ENCODE measurements at regions not wholly inside any gene's neighbourhood (a gene's known extent, or its start where the extent isn't known, plus 50 kb on each side); places are given as distances from the start of the nearest gene placed in this dataset.
"Not testable (repeated sequence)": the region's sequence is repeated elsewhere in the genome, so short reads cannot be mapped to it uniquely, and the experiment has no call there.

- H3K36me3 ChIP-seq: no peaks in the 10 kb centered on the region
- H3K27ac ChIP-seq: no peak overlapping the region
- no peak overlapping the region for H3K4me3 ChIP-seq (ENCODE audit: low read depth, low read length)
- no peak for DNase-seq
- TF ChIP-seq CTCF (IDR thresholded peaks at IDR 0.05; ENCODE audit: low read depth, low read length): no peak
- no peaks in the 10 kb centered on the region for H3K9me3 ChIP-seq (ENCODE audit: severe bottlenecking)
- no peaks in the 10 kb centered on the region for H3K27me3 ChIP-seq (ENCODE audit: insufficient read depth, low read depth, severe bottlenecking)
These were observed 114.1 kb upstream of the SGK1 start for GRCh38 chr6:134432036-134432435.

GRCh38 chr6:134431421-134431859 is 113.5 kb upstream of the SGK1 start:
- no peak for DNase-seq
- no peaks in the 10 kb centered on the region for H3K27me3 ChIP-seq (ENCODE audit: insufficient read depth, low read depth, severe bottlenecking)
- no peak overlapping the region for H3K27ac ChIP-seq
- H3K4me3 ChIP-seq (ENCODE audit: low read depth, low read length): no peak overlapping the region
- TF ChIP-seq CTCF (IDR thresholded peaks at IDR 0.05; ENCODE audit: low read depth, low read length): no peak
- no peaks in the 10 kb centered on the region for H3K9me3 ChIP-seq (ENCODE audit: severe bottlenecking)
- H3K36me3 ChIP-seq: no peaks in the 10 kb centered on the region

- no peak overlapping the region for H3K27ac ChIP-seq
- no peaks in the 10 kb centered on the region for H3K9me3 ChIP-seq (ENCODE audit: severe bottlenecking)
- DNase-seq: no peak
- no peak for TF ChIP-seq CTCF (IDR thresholded peaks at IDR 0.05; ENCODE audit: low read depth, low read length)
- H3K27me3 ChIP-seq (ENCODE audit: insufficient read depth, low read depth, severe bottlenecking): no peaks in the 10 kb centered on the region
- H3K36me3 ChIP-seq: no peaks in the 10 kb centered on the region
- no peak overlapping the region for H3K4me3 ChIP-seq (ENCODE audit: low read depth, low read length)
These were observed 112.0 kb upstream of the SGK1 start for GRCh38 chr6:134429861-134430380.

GRCh38 chr6:134427721-134428120 is 109.8 kb upstream of the SGK1 start:
- H3K27me3 ChIP-seq (ENCODE audit: insufficient read depth, low read depth, severe bottlenecking): no peaks in the 10 kb centered on the region
- H3K4me3 ChIP-seq (ENCODE audit: low read depth, low read length): no peak overlapping the region
- no peaks in the 10 kb centered on the region for H3K9me3 ChIP-seq (ENCODE audit: severe bottlenecking)
- H3K27ac ChIP-seq: no peak overlapping the region
- H3K36me3 ChIP-seq: no peaks in the 10 kb centered on the region
- TF ChIP-seq CTCF (IDR thresholded peaks at IDR 0.05; ENCODE audit: low read depth, low read length): no peak
- no peak for DNase-seq

GRCh38 chr6:134426623-134427022 is 108.7 kb upstream of the SGK1 start:
- TF ChIP-seq CTCF (IDR thresholded peaks at IDR 0.05; ENCODE audit: low read depth, low read length): no peak
- no peaks in the 10 kb centered on the region for H3K27me3 ChIP-seq (ENCODE audit: insufficient read depth, low read depth, severe bottlenecking)
- no peaks in the 10 kb centered on the region for H3K9me3 ChIP-seq (ENCODE audit: severe bottlenecking)
- no peak overlapping the region for H3K27ac ChIP-seq
- H3K4me3 ChIP-seq (ENCODE audit: low read depth, low read length): no peak overlapping the region
- DNase-seq: no peak
- no peaks in the 10 kb centered on the region for H3K36me3 ChIP-seq

- not testable (repeated sequence) for H3K27ac ChIP-seq; H3K36me3 ChIP-seq; H3K9me3 ChIP-seq (ENCODE audit: severe bottlenecking)
These were observed 108.0 kb upstream of the SGK1 start for GRCh38 chr6:134425917-134426316.

More at GRCh38 chr6:134425917-134426316, 108.0 kb upstream of the SGK1 start:
- not testable (repeated sequence) for H3K4me3 ChIP-seq (ENCODE audit: low read depth, low read length); DNase-seq; H3K27me3 ChIP-seq (ENCODE audit: insufficient read depth, low read depth, severe bottlenecking)

Data from WERI-Rb-1 (cell line).